Activated naive CD4-positive, alpha-beta T cell treated with anti-CD3 and anti-CD28 coated beads, Interleukin-2, amount 10 ng/mL, durations not matched to agents 7 days and 5 days (primary cell): ENCODE measurements at regions not wholly inside any gene's neighbourhood (a gene's known extent, or its start where the extent isn't known, plus 50 kb on each side); places are given as distances from the start of the nearest gene placed in this dataset.
"Not testable (repeated sequence)": the region's sequence is repeated elsewhere in the genome, so short reads cannot be mapped to it uniquely, and the experiment has no call there.

Source experiments
- CTCF ChIA-PET: fragments of 350-600 bp; sonication (Branson Sonifier 250); formaldehyde crosslinking; loops from one replicate; lab custom pipeline; 2021; ENCODE audit warnings: antibody characterized with exemption; lab: Charles Lee
- DNase-seq: peaks from one replicate; pipeline ENCODE4 v3.0.0-alpha.2; 2020
- H3K27ac Mint-ChIP-seq: one replicate; pipeline ENCODE4 v1.8.0; 2021; ENCODE audit warnings: mild to moderate bottlenecking, moderate library complexity, mixed read lengths
- H3K27me3 Mint-ChIP-seq: one replicate; pipeline ENCODE4 v1.8.0; 2021; ENCODE audit warnings: mild to moderate bottlenecking, mixed read lengths
- H3K36me3 Mint-ChIP-seq: one replicate; pipeline ENCODE4 v1.8.0; 2021; ENCODE audit warnings: mixed read lengths
- H3K4me1 Mint-ChIP-seq: one replicate; pipeline ENCODE4 v1.8.0; 2021; ENCODE audit warnings: mixed read lengths
- H3K4me3 Mint-ChIP-seq: one replicate; pipeline ENCODE4 v1.8.0; 2021; ENCODE audit warnings: mild to moderate bottlenecking, moderate library complexity, mixed read lengths
- H3K9me3 Mint-ChIP-seq: one replicate; pipeline ENCODE4 v1.8.0; 2021; ENCODE audit warnings: mixed read lengths

- Mint-ChIP-seq H3K27me3 (no peaks in the 10 kb centered on the region), H3K36me3 (no peaks in the 10 kb centered on the region), H3K4me3 (no peak overlapping the region), H3K9me3 (no peaks in the 10 kb centered on the region), H3K27ac (no peak overlapping the region), H3K4me1 (no peaks in the 10 kb centered on the region)
- no peak for DNase-seq
- CTCF ChIA-PET: no interaction called here
These were observed 384.9 kb upstream of the SLC7A11 start for GRCh38 chr4:138627096-138627495.

DNA sequence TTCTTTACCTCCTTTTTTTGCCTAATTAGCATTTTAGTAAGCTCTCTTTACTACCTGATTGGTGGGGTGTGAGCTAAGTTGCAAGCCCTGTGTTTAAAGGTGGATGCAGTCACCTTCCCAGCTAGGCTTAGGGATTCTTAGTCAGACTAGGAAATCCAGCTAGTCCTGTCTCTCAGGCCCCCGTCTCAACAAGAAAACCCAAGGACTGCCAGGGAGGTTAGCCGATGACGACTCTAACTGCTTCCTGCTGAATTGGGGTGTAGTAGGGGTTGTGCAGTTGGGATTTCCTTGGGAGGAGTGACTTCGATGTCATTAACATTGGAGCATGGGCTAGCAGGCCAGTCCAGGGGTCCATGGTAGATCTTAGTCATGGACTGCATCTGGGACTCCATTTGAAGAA, 380.2 kb upstream of the SLC7A11 start:
- H3K4me3 Mint-ChIP-seq, H3K4me1 Mint-ChIP-seq, CTCF ChIA-PET, H3K9me3 Mint-ChIP-seq, H3K27me3 Mint-ChIP-seq, DNase-seq, H3K27ac Mint-ChIP-seq, H3K36me3 Mint-ChIP-seq: not testable (repeated sequence)

- Mint-ChIP-seq H3K27ac (no peak overlapping the region), H3K36me3 (no peaks in the 10 kb centered on the region), H3K4me3 (no peak overlapping the region), H3K27me3 (no peaks in the 10 kb centered on the region), H3K9me3 (peaks cover 4% of the 10 kb centered on the region), H3K4me1 (no peaks in the 10 kb centered on the region)
- CTCF ChIA-PET: no interaction called here
- no peak for DNase-seq
These were observed 374.6 kb upstream of the SLC7A11 start for GRCh38 chr4:138616775-138617174.

DNA sequence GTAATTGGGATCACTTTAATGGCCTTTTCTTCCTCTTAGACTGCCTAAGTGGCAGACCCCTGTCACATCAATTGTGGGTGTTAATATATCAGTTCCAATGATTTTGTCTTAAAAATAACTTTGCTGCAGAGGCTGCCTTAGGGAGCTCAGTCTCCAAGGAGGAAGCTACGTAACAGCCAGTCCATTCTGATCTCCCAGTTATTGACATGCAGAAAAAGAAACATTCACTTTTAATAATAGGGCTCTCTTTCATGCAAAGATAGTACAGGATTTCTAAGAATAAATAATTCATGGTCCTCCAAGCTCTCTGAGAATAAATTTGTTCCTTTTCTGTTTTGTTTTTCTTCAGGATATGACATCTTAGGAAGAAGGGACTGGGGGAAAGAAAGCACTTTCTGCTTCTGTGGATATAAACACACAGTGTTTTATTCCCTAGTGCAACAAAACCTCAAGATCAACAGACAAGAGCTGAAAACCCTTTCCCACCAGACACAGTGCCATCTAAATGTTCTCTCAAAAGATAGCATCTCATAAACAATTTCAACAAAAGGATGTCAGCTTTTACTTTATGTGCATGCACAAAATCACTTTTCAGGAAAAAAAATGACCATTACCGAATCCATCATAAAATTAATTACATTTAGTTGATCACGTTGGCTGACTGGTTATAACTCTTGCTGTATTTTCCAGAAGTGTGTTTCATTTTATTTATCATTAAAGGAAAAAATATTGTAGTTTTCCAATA, 372.4 kb upstream of the SLC7A11 start:
- DNase-seq: no peak
- no peak overlapping the region for H3K27ac Mint-ChIP-seq

DNA sequence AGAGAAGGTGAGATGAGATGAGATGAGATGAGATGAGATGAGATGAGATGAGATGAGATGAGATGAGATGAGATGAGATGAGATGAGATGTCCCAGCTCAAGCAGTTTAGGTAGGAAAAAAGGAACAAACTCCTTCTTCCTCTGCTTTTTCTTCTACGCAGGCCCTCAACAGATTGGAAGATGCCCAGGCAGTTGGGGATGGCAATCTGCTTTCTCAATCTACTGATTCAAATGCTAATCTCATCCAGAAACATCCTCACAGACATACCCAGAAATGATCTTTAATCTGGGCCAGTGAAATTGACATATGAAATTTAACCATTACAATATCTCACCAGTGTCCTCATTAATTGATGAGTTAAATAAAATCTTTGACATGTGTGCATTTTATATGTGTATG, 370.3 kb upstream of the SLC7A11 start:
- no peaks in the 10 kb centered on the region for H3K9me3 Mint-ChIP-seq
- CTCF ChIA-PET: no interaction called here

More for the DNA sequence above, 372.4 kb upstream of the SLC7A11 start:
- no peaks in the 10 kb centered on the region for H3K9me3 Mint-ChIP-seq
- H3K4me1 Mint-ChIP-seq: no peaks in the 10 kb centered on the region
- no peaks in the 10 kb centered on the region for H3K27me3 Mint-ChIP-seq
- CTCF ChIA-PET: no interaction called here
- no peak overlapping the region for H3K4me3 Mint-ChIP-seq
- H3K36me3 Mint-ChIP-seq: no peaks in the 10 kb centered on the region

DNA sequence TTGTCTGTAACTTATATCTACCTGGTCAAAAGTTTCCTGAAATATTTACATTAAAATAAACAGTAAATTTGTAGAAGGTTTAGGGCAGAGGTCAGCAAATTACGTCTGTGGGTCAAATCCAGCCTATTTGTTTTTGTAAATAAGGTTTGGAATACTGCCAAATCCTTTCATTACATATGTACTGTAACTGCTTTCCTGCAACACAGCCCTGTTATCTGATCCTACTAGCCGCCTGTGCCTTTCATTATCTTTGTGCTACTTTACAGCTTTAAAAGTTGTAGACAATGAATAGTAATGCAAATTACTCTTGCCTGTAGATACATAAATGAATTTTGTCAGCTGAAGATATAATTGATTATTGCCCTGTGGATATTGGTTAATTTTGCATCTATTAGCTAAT, 369.6 kb upstream of the SLC7A11 start:
- H3K4me1 Mint-ChIP-seq: no peaks in the 10 kb centered on the region
- no peak for DNase-seq
- H3K4me3 Mint-ChIP-seq: no peak overlapping the region
- no peaks in the 10 kb centered on the region for H3K9me3 Mint-ChIP-seq
- no peaks in the 10 kb centered on the region for H3K36me3 Mint-ChIP-seq
- no peaks in the 10 kb centered on the region for H3K27me3 Mint-ChIP-seq
- CTCF ChIA-PET: no interaction called here
- H3K27ac Mint-ChIP-seq: no peak overlapping the region

More for the DNA sequence above, 370.3 kb upstream of the SLC7A11 start:
- Mint-ChIP-seq H3K27ac (no peak overlapping the region), H3K4me1 (no peaks in the 10 kb centered on the region), H3K4me3 (no peak overlapping the region), H3K27me3 (no peaks in the 10 kb centered on the region), H3K36me3 (no peaks in the 10 kb centered on the region)
- DNase-seq: no peak

- DNase-seq: no peak
- Mint-ChIP-seq H3K27me3 (no peaks in the 10 kb centered on the region), H3K27ac (no peak overlapping the region), H3K4me1 (no peaks in the 10 kb centered on the region), H3K4me3 (no peak overlapping the region), H3K9me3 (no peaks in the 10 kb centered on the region), H3K36me3 (no peaks in the 10 kb centered on the region)
- CTCF ChIA-PET: interaction anchor here (0.7 kb wide), 1 partner anchor 402 kb away, joined by 3 read pairs; no protein-coding TSS in a partner anchor
These were observed 368.9 kb upstream of the SLC7A11 start for GRCh38 chr4:138611017-138611416.

- DNase-seq: no peak
These were observed 367.8 kb upstream of the SLC7A11 start for GRCh38 chr4:138609943-138610350.

GRCh38 chr4:138604556-138604955, 362.4 kb upstream of the SLC7A11 start:
- Mint-ChIP-seq H3K4me3 (no peak overlapping the region), H3K9me3 (no peaks in the 10 kb centered on the region), H3K36me3 (no peaks in the 10 kb centered on the region), H3K27me3 (no peaks in the 10 kb centered on the region), H3K27ac (no peak overlapping the region), H3K4me1 (no peaks in the 10 kb centered on the region)
- CTCF ChIA-PET: no interaction called here
- DNase-seq: no peak

More at GRCh38 chr4:138609943-138610350, 367.8 kb upstream of the SLC7A11 start:
- CTCF ChIA-PET: no interaction called here
- Mint-ChIP-seq H3K36me3 (no peaks in the 10 kb centered on the region), H3K9me3 (no peaks in the 10 kb centered on the region), H3K4me1 (no peaks in the 10 kb centered on the region), H3K27ac (no peak overlapping the region), H3K27me3 (no peaks in the 10 kb centered on the region), H3K4me3 (no peak overlapping the region)

GRCh38 chr4:138602664-138603063, 360.5 kb upstream of the SLC7A11 start:
- H3K4me3 Mint-ChIP-seq: no peak overlapping the region
- H3K27ac Mint-ChIP-seq: no peak overlapping the region
- no peaks in the 10 kb centered on the region for H3K27me3 Mint-ChIP-seq
- H3K4me1 Mint-ChIP-seq: no peaks in the 10 kb centered on the region
- no peaks in the 10 kb centered on the region for H3K9me3 Mint-ChIP-seq
- no peaks in the 10 kb centered on the region for H3K36me3 Mint-ChIP-seq
- CTCF ChIA-PET: no interaction called here
- DNase-seq: no peak

- H3K36me3 Mint-ChIP-seq: no peaks in the 10 kb centered on the region
These were observed 357.8 kb upstream of the SLC7A11 start for GRCh38 chr4:138599965-138600364.

DNA sequence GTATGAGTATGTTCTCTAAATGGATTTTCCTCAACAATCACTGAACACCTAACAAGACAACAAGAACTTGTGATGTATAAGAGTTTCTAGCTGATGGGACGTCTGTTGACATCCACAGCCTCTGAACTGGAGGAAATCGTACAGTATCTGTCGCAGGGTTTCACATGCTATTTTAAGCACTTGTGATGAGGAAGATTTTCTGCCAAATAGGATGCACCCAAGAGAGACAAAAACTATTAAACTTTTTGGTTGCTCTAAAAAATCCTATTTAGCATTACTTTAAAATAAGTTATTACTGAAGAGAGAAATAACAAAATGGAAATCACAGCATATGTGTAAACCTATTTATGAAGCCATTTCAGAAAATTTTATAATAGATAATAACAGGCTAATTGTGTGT, 356.1 kb upstream of the SLC7A11 start:
- no peaks in the 10 kb centered on the region for H3K9me3 Mint-ChIP-seq
- no peaks in the 10 kb centered on the region for H3K4me1 Mint-ChIP-seq
- no peak overlapping the region for H3K27ac Mint-ChIP-seq
- no peaks in the 10 kb centered on the region for H3K36me3 Mint-ChIP-seq
- no peak for DNase-seq
- H3K27me3 Mint-ChIP-seq: no peaks in the 10 kb centered on the region
- no peak overlapping the region for H3K4me3 Mint-ChIP-seq
- CTCF ChIA-PET: no interaction called here

More at GRCh38 chr4:138599965-138600364, 357.8 kb upstream of the SLC7A11 start:
- no peak overlapping the region for H3K27ac Mint-ChIP-seq
- no peaks in the 10 kb centered on the region for H3K9me3 Mint-ChIP-seq
- no peak overlapping the region for H3K4me3 Mint-ChIP-seq
- no peaks in the 10 kb centered on the region for H3K27me3 Mint-ChIP-seq
- CTCF ChIA-PET: no interaction called here
- no peaks in the 10 kb centered on the region for H3K4me1 Mint-ChIP-seq
- DNase-seq: no peak

GRCh38 chr4:138596896-138597295, 354.7 kb upstream of the SLC7A11 start:
- Mint-ChIP-seq H3K27me3 (no peaks in the 10 kb centered on the region), H3K4me3 (no peak overlapping the region), H3K4me1 (no peaks in the 10 kb centered on the region), H3K9me3 (no peaks in the 10 kb centered on the region), H3K36me3 (no peaks in the 10 kb centered on the region), H3K27ac (no peak overlapping the region)
- CTCF ChIA-PET: interaction anchor here (0.6 kb wide), 1 partner anchor 561 kb away, joined by 3 read pairs; no protein-coding TSS in a partner anchor
- DNase-seq: no peak

- H3K27me3 Mint-ChIP-seq: no peaks in the 10 kb centered on the region
- H3K27ac Mint-ChIP-seq: no peak overlapping the region
- CTCF ChIA-PET: no interaction called here
- no peaks in the 10 kb centered on the region for H3K9me3 Mint-ChIP-seq
- H3K4me3 Mint-ChIP-seq: no peak overlapping the region
- no peaks in the 10 kb centered on the region for H3K4me1 Mint-ChIP-seq
- H3K36me3 Mint-ChIP-seq: no peaks in the 10 kb centered on the region
- DNase-seq: no peak
These were observed 353.7 kb upstream of the SLC7A11 start for GRCh38 chr4:138595731-138596460.

GRCh38 chr4:138595171-138595570, 353.0 kb upstream of the SLC7A11 start:
- Mint-ChIP-seq H3K9me3 (no peaks in the 10 kb centered on the region), H3K27me3 (no peaks in the 10 kb centered on the region), H3K4me1 (no peaks in the 10 kb centered on the region), H3K36me3 (no peaks in the 10 kb centered on the region), H3K27ac (no peak overlapping the region), H3K4me3 (no peak overlapping the region)
- CTCF ChIA-PET: no interaction called here
- DNase-seq: no peak
